ENCODE measurements at regions not wholly inside any gene's neighbourhood (a gene's known extent, or its start where the extent isn't known, plus 50 kb on each side); places are given as distances from the start of the nearest gene placed in this dataset.

DNA sequence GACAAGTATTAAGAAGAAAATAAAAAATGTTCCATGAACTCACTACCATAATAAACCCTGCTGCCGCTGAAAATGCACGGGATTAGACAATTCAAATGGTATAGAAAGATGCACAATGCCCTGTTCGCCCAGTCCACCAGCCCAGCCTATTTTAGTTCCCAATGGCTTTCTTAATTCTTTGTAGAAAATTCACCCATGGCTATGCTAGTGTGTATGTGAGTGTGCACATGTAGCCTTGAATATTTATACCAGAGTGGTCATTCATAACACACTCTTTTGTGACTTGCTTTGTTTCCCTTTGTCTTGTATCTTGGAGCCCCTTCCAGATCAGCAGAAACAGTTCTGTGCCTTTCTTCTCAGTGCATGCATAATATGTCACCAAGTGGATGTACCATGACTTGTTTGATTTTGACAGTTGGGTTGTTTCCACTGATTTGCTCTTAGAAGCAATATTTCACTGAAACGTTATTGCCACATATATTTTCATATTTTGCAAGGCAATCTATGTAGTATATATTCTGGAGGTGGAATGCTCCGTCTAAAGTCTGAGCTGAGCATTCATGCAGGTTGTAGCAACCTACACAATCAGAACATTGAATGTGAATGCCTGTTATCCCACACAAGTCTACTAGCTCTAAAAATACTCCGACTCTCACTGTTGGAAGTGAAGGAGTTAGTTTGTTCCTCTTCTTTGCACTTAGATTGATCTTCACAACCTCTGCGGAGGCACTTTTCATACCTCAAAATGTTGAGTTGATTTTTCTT, 383.0 kb upstream of the EEF2KMT start:
- Histone ChIP-seq H3K79me1 (ENCODE audit: low read depth in 1 of 2, low read length in 2 of 2) (no peaks in the 10 kb centered on the region), H4K20me1 (ENCODE audit: insufficient read depth, low read length) (no peaks in the 10 kb centered on the region), H2AFZ (replicated peaks; ENCODE audit: low read length, poor library complexity) (no peak overlapping the region), H3K18ac (ENCODE audit: low read depth, low read length) (no peak overlapping the region), H2BK20ac (ENCODE audit: low read depth, low read length) (no peak overlapping the region), H3K56ac (ENCODE audit: extremely low read depth, insufficient read depth, low read length) (no peak overlapping the region), H3K14ac (replicated peaks; ENCODE audit: low read depth, low read length) (no peak overlapping the region), H3K4me1 (ENCODE audit: control insufficient read depth, insufficient read depth, low read length) (no peaks in the 10 kb centered on the region), H3K27me3 (ENCODE audit: control insufficient read depth, insufficient read depth, low read length) (no peaks in the 10 kb centered on the region), H3K4ac (ENCODE audit: low read depth, low read length) (no peak overlapping the region), H4K91ac (ENCODE audit: insufficient read depth, low read depth, low read length) (no peak overlapping the region), H3K9ac (ENCODE audit: low read depth, low read length) (no peak overlapping the region), H2AK9ac (replicated peaks; ENCODE audit: low read depth, low read length, poor library complexity) (no peak overlapping the region), H2AK5ac (ENCODE audit: low read depth, low read length) (no peak overlapping the region), H3K4me3 (ENCODE audit: insufficient read depth, low read depth, low read length) (no peak overlapping the region), H2BK5ac (ENCODE audit: low read depth, low read length, poor library complexity, severe bottlenecking) (no peak overlapping the region), H3K4me2 (ENCODE audit: low read depth, low read length) (no peak overlapping the region), H2BK15ac (ENCODE audit: low read depth, low read length) (no peak overlapping the region), H3K9me1 (ENCODE audit: insufficient read depth, low read length) (no peaks in the 10 kb centered on the region), H4K5ac (ENCODE audit: low read depth, low read length) (no peak overlapping the region), H3K23ac (ENCODE audit: low read depth, low read length) (no peak overlapping the region), H3K36me3 (ENCODE audit: control insufficient read depth, insufficient read depth, low read length) (no peaks in the 10 kb centered on the region), H4K8ac (ENCODE audit: low read depth in 2 of 2, low read length in 2 of 2) (no peak overlapping the region), H3K9me3 (ENCODE audit: control insufficient read depth, insufficient read depth, low read length) (peaks cover 26% of the 10 kb centered on the region), H2BK120ac (ENCODE audit: low read depth, low read length) (no peak overlapping the region), H3K27ac (ENCODE audit: insufficient read depth, low read length) (no peak overlapping the region)
- DNase-seq (no peak), ATAC-seq (ENCODE audit: low read depth) (no peak)
- BruUV-seq (replicated peaks), result no TSS peak
- CTCF ChIA-PET, result no interaction called here
- in situ Hi-C loops (cut with MboI; ENCODE audit: low sequenced_read_pairs), result no loop called here
- WGBS, 2 experiments (ENCODE audit: extremely low coverage in 2 of 2, insufficient read length in 1 of 2), result no CpG with 5 or more reads among the region's 7 CpGs
- dilution Hi-C loops (cut with HindIII; ENCODE audit: low sequenced_read_pairs, unreplicated experiment), result no loop called here
- TF ChIP-seq MAFK (IDR thresholded peaks at IDR 0.05; ENCODE audit: low read depth, low read length) (no peak), FOS (IDR thresholded peaks at IDR 0.05; ENCODE audit: low read depth, low read length) (no peak), CHD1 (IDR thresholded peaks at IDR 0.05; ENCODE audit: low read depth, low read length) (no peak), POLR2A (IDR thresholded peaks at IDR 0.05; ENCODE audit: low read depth, low read length) (no peak), BHLHE40 (IDR thresholded peaks at IDR 0.05; ENCODE audit: low read depth, low read length) (no peak), CEBPB (IDR thresholded peaks at IDR 0.05; ENCODE audit: low read depth, low read length) (no peak), MXI1 (IDR thresholded peaks at IDR 0.05; ENCODE audit: borderline replicate concordance, low read depth, low read length) (no peak), RFX5 (IDR thresholded peaks at IDR 0.05; ENCODE audit: low read depth, low read length) (no peak), NFE2L2 (IDR thresholded peaks at IDR 0.05; ENCODE audit: low read depth, low read length) (no peak), SMC3 (IDR thresholded peaks at IDR 0.05; ENCODE audit: low read depth, low read length) (no peak), MAZ (IDR thresholded peaks at IDR 0.05; ENCODE audit: borderline replicate concordance, low read depth, low read length) (no peak), RAD21 (IDR thresholded peaks at IDR 0.05; ENCODE audit: low read length) (no peak), RCOR1 (IDR thresholded peaks at IDR 0.05; ENCODE audit: insufficient replicate concordance, low read length) (no peak)
- TF ChIP-seq, protein P1, sequence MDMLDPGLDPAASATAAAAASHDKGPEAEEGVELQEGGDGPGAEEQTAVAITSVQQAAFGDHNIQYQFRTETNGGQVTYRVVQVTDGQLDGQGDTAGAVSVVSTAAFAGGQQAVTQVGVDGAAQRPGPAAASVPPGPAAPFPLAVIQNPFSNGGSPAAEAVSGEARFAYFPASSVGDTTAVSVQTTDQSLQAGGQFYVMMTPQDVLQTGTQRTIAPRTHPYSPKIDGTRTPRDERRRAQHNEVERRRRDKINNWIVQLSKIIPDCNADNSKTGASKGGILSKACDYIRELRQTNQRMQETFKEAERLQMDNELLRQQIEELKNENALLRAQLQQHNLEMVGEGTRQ (IDR thresholded peaks at IDR 0.05; ENCODE audit: low read depth, low read length), result no peak
- TF ChIP-seq, protein P2, sequence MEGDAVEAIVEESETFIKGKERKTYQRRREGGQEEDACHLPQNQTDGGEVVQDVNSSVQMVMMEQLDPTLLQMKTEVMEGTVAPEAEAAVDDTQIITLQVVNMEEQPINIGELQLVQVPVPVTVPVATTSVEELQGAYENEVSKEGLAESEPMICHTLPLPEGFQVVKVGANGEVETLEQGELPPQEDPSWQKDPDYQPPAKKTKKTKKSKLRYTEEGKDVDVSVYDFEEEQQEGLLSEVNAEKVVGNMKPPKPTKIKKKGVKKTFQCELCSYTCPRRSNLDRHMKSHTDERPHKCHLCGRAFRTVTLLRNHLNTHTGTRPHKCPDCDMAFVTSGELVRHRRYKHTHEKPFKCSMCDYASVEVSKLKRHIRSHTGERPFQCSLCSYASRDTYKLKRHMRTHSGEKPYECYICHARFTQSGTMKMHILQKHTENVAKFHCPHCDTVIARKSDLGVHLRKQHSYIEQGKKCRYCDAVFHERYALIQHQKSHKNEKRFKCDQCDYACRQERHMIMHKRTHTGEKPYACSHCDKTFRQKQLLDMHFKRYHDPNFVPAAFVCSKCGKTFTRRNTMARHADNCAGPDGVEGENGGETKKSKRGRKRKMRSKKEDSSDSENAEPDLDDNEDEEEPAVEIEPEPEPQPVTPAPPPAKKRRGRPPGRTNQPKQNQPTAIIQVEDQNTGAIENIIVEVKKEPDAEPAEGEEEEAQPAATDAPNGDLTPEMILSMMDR (conservative IDR thresholded peaks at IDR 0.05; ENCODE audit: low read depth, low read length), result no peak
- TF ChIP-seq, protein P3, sequence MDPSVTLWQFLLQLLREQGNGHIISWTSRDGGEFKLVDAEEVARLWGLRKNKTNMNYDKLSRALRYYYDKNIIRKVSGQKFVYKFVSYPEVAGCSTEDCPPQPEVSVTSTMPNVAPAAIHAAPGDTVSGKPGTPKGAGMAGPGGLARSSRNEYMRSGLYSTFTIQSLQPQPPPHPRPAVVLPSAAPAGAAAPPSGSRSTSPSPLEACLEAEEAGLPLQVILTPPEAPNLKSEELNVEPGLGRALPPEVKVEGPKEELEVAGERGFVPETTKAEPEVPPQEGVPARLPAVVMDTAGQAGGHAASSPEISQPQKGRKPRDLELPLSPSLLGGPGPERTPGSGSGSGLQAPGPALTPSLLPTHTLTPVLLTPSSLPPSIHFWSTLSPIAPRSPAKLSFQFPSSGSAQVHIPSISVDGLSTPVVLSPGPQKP (IDR thresholded peaks at IDR 0.05; ENCODE audit: borderline replicate concordance, low read depth, low read length), result no peak
- POLR2A ChIA-PET (ENCODE audit: unreplicated experiment), result no interaction called here
- intact Hi-C loops (cut with micrococcal nuclease), result no loop called here
